Endothelial cell (in vitro differentiated cells): ENCODE measurements at regions not wholly inside any gene's neighbourhood (a gene's known extent, or its start where the extent isn't known, plus 50 kb on each side); places are given as distances from the start of the nearest gene placed in this dataset.

ENCODE experiments used
- DNase-seq: peaks from one replicate; pipeline ENCODE4 v3.0.0; 2021; ENCODE audit warnings: low spot score
- H3K27ac Mint-ChIP-seq: one replicate; pipeline ENCODE4 v1.8.0; 2021; ENCODE audit warnings: mixed read lengths, inconsistent platforms; ENCODE audit not compliant: unreplicated experiment
- H3K27me3 Mint-ChIP-seq: one replicate; pipeline ENCODE4 v1.8.0; 2021; ENCODE audit warnings: mild to moderate bottlenecking, moderate library complexity, mixed read lengths, inconsistent platforms; ENCODE audit not compliant: unreplicated experiment
- H3K36me3 Mint-ChIP-seq: one replicate; pipeline ENCODE4 v1.8.0; 2021; ENCODE audit warnings: mild to moderate bottlenecking, low read depth, mixed read lengths, inconsistent platforms; ENCODE audit not compliant: unreplicated experiment
- H3K4me1 Mint-ChIP-seq: one replicate; pipeline ENCODE4 v1.8.0; 2021; ENCODE audit warnings: mild to moderate bottlenecking, mixed read lengths, inconsistent platforms; ENCODE audit not compliant: unreplicated experiment
- H3K4me3 Mint-ChIP-seq: one replicate; pipeline ENCODE4 v1.8.0; 2021; ENCODE audit warnings: mild to moderate bottlenecking, mixed read lengths, inconsistent platforms; ENCODE audit not compliant: unreplicated experiment
- H3K9me3 Mint-ChIP-seq: one replicate; pipeline ENCODE4 v1.8.0; 2021; ENCODE audit warnings: mixed read lengths, inconsistent platforms; ENCODE audit not compliant: unreplicated experiment
- CTCF ChIP-seq: fragments of 200-600 bp; sonication (generic); IDR thresholded peaks from one replicate; pipeline ENCODE4 v1.5.0; 2021; ENCODE audit warnings: antibody characterized with exemption; ENCODE audit not compliant: unreplicated experiment

GRCh38 chr1:207264663-207265252 is 56.7 kb upstream of the CD55 start:
- H3K36me3 Mint-ChIP-seq: no peaks in the 10 kb centered on the region
- no peaks in the 10 kb centered on the region for H3K27me3 Mint-ChIP-seq
- no peaks in the 10 kb centered on the region for H3K9me3 Mint-ChIP-seq
- H3K4me1 Mint-ChIP-seq: peaks cover 4% of the 10 kb centered on the region
- no peak overlapping the region for H3K4me3 Mint-ChIP-seq
- TF ChIP-seq CTCF: no peak
- no peak overlapping the region for H3K27ac Mint-ChIP-seq
- DNase-seq: no peak

- Mint-ChIP-seq H3K36me3 (no peaks in the 10 kb centered on the region), H3K4me3 (no peak overlapping the region), H3K27me3 (peaks cover 1% of the 10 kb centered on the region), H3K27ac (no peak overlapping the region), H3K4me1 (peaks cover 4% of the 10 kb centered on the region), H3K9me3 (no peaks in the 10 kb centered on the region)
- DNase-seq: no peak
- no peak for TF ChIP-seq CTCF
Measured at GRCh38 chr1:207268337-207268736, 53.1 kb upstream of the CD55 start.

- DNase-seq: no peak
- peaks cover 1% of the 10 kb centered on the region for H3K27me3 Mint-ChIP-seq
- H3K27ac Mint-ChIP-seq: no peak overlapping the region
- H3K4me1 Mint-ChIP-seq: peaks cover 4% of the 10 kb centered on the region
- no peaks in the 10 kb centered on the region for H3K36me3 Mint-ChIP-seq
- no peaks in the 10 kb centered on the region for H3K9me3 Mint-ChIP-seq
- TF ChIP-seq CTCF: no peak
- no peak overlapping the region for H3K4me3 Mint-ChIP-seq
Measured at GRCh38 chr1:207268753-207269511, 52.5 kb upstream of the CD55 start.
